GM12892 (cell line): ENCODE measurements at regions not wholly inside any gene's neighbourhood (a gene's known extent, or its start where the extent isn't known, plus 50 kb on each side); places are given as distances from the start of the nearest gene placed in this dataset.

ENCODE experiments used
- DNase-seq: peaks from one replicate; pipeline ENCODE4 v3.0.0; 2011; ENCODE audit not compliant: insufficient read length
- FAIRE-seq: peaks from 2 replicates; lab custom pipeline; 2011; peaks lifted over from hg19 to GRCh38; lab: Jason Lieb, UNC
- POLR2A ChIP-seq: IDR thresholded peaks from 2 replicates; pipeline ENCODE4 v1.6.1; 2011; ENCODE audit warnings: low read depth, low read length, control low read depth
- POLR2AphosphoS5 ChIP-seq: IDR thresholded peaks from 2 replicates; pipeline ENCODE4 v1.6.1; 2011; ENCODE audit warnings: low read depth, low read length, control low read depth
- TAF1 ChIP-seq: IDR thresholded peaks from 2 replicates; pipeline ENCODE4 v1.6.1; 2011; ENCODE audit warnings: low read depth, mild to moderate bottlenecking, control low read depth, low read length, borderline replicate concordance

- TF ChIP-seq POLR2AphosphoS5, result no peak
- TF ChIP-seq TAF1, result no peak
- no peak for TF ChIP-seq POLR2A
- FAIRE-seq, result peak; percentile 51
These were observed 176.7 kb downstream of the NRP2 start for GRCh38 chr2:205858881-205859441.

GRCh38 chr2:205858275-205858674 lies 176.0 kb downstream of the NRP2 start:
- DNase-seq (no peak), FAIRE-seq (no peak)
- TF ChIP-seq POLR2AphosphoS5 (no peak), TAF1 (no peak), POLR2A (no peak)

More at GRCh38 chr2:205858881-205859441, 176.7 kb downstream of the NRP2 start:
- no peak for DNase-seq

- TF ChIP-seq POLR2A, result no peak
- FAIRE-seq, result no peak
- DNase-seq, result no peak
These were observed 175.4 kb downstream of the NRP2 start for GRCh38 chr2:205857520-205858237.

- FAIRE-seq (no peak), DNase-seq (no peak)
- TF ChIP-seq TAF1 (no peak), POLR2A (no peak), POLR2AphosphoS5 (no peak)
These were observed 170.2 kb downstream of the NRP2 start for GRCh38 chr2:205852457-205852856.

GRCh38 chr2:205850611-205851010 lies 168.3 kb downstream of the NRP2 start:
- no peak for TF ChIP-seq TAF1
- TF ChIP-seq POLR2AphosphoS5, result no peak
- no peak for TF ChIP-seq POLR2A
- FAIRE-seq (no peak), DNase-seq (no peak)

GRCh38 chr2:205850132-205850531 lies 167.8 kb downstream of the NRP2 start:
- no peak for DNase-seq
- TF ChIP-seq POLR2A (no peak), TAF1 (no peak), POLR2AphosphoS5 (no peak)
- FAIRE-seq, result no peak

- TF ChIP-seq POLR2A, result no peak
- no peak for TF ChIP-seq TAF1
- no peak for TF ChIP-seq POLR2AphosphoS5
- DNase-seq, result no peak
- FAIRE-seq, result no peak
These were observed 166.8 kb downstream of the NRP2 start for GRCh38 chr2:205849136-205849535.

GRCh38 chr2:205848601-205849000 lies 166.3 kb downstream of the NRP2 start:
- FAIRE-seq (no peak), DNase-seq (no peak)

More at GRCh38 chr2:205848601-205849000, 166.3 kb downstream of the NRP2 start:
- no peak for TF ChIP-seq POLR2AphosphoS5
- TF ChIP-seq POLR2A, result no peak
- no peak for TF ChIP-seq TAF1
